ENCODE measurements at regions not wholly inside any gene's neighbourhood (a gene's known extent, or its start where the extent isn't known, plus 50 kb on each side); places are given as distances from the start of the nearest gene placed in this dataset.

DNA sequence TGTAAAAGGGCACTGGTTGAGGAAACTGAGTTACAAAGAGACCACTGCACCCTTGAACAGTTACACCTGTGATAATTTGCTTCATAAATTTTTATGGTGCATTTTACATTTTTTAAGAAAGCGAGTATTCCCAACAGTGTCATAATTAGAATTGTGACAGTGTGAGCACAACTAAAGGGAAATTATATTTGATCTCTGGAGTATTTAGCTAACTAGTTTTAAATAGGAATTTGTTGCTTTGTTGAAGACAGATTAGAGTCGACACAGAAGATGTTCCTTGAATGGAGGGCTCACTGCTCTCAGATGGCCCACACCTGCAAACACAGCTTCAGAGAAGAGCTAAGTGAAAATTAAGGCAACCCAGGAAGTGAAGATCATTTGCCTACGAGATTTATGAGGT, 555.0 kb upstream of the GOT2 start:
- TF ChIP-seq POLR2A (IDR thresholded peaks at IDR 0.05) (no peak), POLR2AphosphoS5 (IDR thresholded peaks at IDR 0.05) (no peak)
- TF ChIP-seq, protein P1, sequence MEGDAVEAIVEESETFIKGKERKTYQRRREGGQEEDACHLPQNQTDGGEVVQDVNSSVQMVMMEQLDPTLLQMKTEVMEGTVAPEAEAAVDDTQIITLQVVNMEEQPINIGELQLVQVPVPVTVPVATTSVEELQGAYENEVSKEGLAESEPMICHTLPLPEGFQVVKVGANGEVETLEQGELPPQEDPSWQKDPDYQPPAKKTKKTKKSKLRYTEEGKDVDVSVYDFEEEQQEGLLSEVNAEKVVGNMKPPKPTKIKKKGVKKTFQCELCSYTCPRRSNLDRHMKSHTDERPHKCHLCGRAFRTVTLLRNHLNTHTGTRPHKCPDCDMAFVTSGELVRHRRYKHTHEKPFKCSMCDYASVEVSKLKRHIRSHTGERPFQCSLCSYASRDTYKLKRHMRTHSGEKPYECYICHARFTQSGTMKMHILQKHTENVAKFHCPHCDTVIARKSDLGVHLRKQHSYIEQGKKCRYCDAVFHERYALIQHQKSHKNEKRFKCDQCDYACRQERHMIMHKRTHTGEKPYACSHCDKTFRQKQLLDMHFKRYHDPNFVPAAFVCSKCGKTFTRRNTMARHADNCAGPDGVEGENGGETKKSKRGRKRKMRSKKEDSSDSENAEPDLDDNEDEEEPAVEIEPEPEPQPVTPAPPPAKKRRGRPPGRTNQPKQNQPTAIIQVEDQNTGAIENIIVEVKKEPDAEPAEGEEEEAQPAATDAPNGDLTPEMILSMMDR (IDR thresholded peaks at IDR 0.05 in 8 of 11, conservative IDR thresholded peaks at IDR 0.05 in 3 of 11) = no peak
- no peak overlapping the region for H3K27ac ChIP-seq
- no peaks in the 10 kb centered on the region for H3K4me1 ChIP-seq
- H3K36me3 ChIP-seq = no peaks in the 10 kb centered on the region
- no peak for DNase-seq
- H3K4me3 ChIP-seq = no peak overlapping the region
- peaks cover 0 to 21% (median 17%) of the 10 kb centered on the region in 8 donors for H3K9me3 ChIP-seq
- intact Hi-C loops (cut with DNase I; ENCODE audit: low total_unique reads) = no loop called here
- H3K27me3 ChIP-seq (replicated peaks in 1 of 7) = no peaks in the 10 kb centered on the region
- 73 to 89% (median 78%) methylated on average over 3 of the region's 3 CpGs for WGBS, 5 donors

DNA sequence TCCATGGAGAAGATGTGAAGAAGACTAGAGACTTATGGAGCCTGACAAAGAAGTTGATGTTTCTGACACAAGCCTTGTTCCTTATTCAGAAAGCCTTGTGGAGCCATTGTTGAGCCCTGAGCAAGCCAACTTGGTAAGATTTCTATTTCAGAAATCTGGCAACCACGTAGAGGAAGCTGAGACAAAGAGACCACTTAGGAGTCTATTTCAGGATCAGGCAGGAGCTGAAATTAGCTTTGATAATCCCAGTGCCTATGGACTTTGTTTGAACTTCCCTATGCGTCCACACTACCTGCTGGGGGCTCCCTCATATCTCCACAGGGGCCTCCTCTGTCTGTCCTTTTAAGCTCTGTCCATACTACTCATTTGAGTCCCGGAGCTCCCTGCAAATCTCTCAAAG, 540.0 kb upstream of the GOT2 start:
- intact Hi-C loops (cut with DNase I; ENCODE audit: low total_unique reads) = no loop called here
- 43 to 59% (median 47%) methylated on average over 3 of the region's 3 CpGs for WGBS, 5 donors
- no peaks in the 10 kb centered on the region for H3K36me3 ChIP-seq
- TF ChIP-seq POLR2A (IDR thresholded peaks at IDR 0.05) (no peak), POLR2AphosphoS5 (IDR thresholded peaks at IDR 0.05) (no peak)
- TF ChIP-seq, protein P1 (IDR thresholded peaks at IDR 0.05 in 8 of 11, conservative IDR thresholded peaks at IDR 0.05 in 3 of 11) = no peak
- no peak for DNase-seq
- no peaks in the 10 kb centered on the region for H3K4me1 ChIP-seq
- H3K9me3 ChIP-seq = peaks cover 0 to 5% (median 0%) of the 10 kb centered on the region in 8 donors
- H3K4me3 ChIP-seq = no peak overlapping the region
- H3K27ac ChIP-seq = no peak overlapping the region
- H3K27me3 ChIP-seq (replicated peaks in 1 of 7) = no peaks in the 10 kb centered on the region

DNA sequence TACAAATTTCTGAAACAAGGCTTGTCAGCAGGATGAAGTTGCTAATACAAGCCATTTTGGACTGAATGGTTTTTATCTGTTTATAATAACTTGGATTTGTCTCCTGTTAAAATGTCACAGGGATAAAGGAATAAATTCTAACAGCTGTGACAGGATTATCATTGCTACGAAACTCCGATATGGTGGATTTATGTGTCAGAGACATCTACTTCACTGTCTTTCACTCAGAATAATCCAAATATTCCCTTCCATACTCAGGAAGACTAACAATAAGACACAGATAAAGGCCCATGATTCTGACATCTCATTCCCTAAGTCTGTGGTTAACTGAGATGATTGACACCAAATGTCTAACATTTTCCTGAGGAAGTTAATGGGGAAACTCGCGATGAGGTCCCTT, 529.8 kb upstream of the GOT2 start:
- no peaks in the 10 kb centered on the region for H3K4me1 ChIP-seq
- no peak overlapping the region for H3K27ac ChIP-seq
- 78 to 94% (median 90%) methylated on average over 4 of the region's 4 CpGs for WGBS, 5 donors
- TF ChIP-seq, protein P1 (IDR thresholded peaks at IDR 0.05 in 8 of 11, conservative IDR thresholded peaks at IDR 0.05 in 3 of 11) = no peak
- TF ChIP-seq POLR2A (IDR thresholded peaks at IDR 0.05) = no peak
- no peak for TF ChIP-seq POLR2AphosphoS5 (IDR thresholded peaks at IDR 0.05)
- intact Hi-C loops (cut with DNase I; ENCODE audit: low total_unique reads) = no loop called here
- DNase-seq = no peak
- H3K9me3 ChIP-seq = no peaks in the 10 kb centered on the region
- no peaks in the 10 kb centered on the region for H3K27me3 ChIP-seq (replicated peaks in 1 of 7)
- no peaks in the 10 kb centered on the region for H3K36me3 ChIP-seq
- H3K4me3 ChIP-seq = no peak overlapping the region

DNA sequence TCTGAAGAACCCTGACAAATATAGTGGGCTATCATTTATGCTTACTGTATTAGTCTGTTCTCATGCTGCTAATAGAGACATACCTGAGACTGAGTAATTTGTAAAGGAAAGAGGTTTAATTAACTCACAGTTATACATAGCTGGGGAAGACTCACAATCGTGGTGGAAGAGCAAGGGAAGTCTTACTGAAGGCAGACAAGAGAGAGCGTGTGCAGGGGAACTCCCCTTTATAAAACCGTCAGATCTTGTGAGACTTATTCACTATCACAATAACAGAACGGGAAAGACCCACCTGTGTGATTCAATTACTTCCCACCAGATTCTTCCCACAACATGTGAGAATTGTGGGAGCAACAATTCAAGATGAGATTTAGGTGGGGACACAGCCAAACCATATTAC, 526.8 kb upstream of the GOT2 start:
- TF ChIP-seq POLR2AphosphoS5 (IDR thresholded peaks at IDR 0.05) = no peak
- TF ChIP-seq POLR2A (IDR thresholded peaks at IDR 0.05) = no peak
- TF ChIP-seq, protein P1 (IDR thresholded peaks at IDR 0.05 in 8 of 11, conservative IDR thresholded peaks at IDR 0.05 in 3 of 11) = no peak
- intact Hi-C loops (cut with DNase I; ENCODE audit: low total_unique reads) = no loop called here
- 61 to 81% (median 68%) methylated on average over 4 of the region's 4 CpGs for WGBS, 5 donors
- Histone ChIP-seq H3K27me3 (replicated peaks in 1 of 7) (no peaks in the 10 kb centered on the region), H3K4me3 (no peak overlapping the region), H3K27ac (no peak overlapping the region), H3K9me3 (no peaks in the 10 kb centered on the region), H3K4me1 (no peaks in the 10 kb centered on the region), H3K36me3 (no peaks in the 10 kb centered on the region)
- no peak for DNase-seq
